ENCODE measurements at regions not wholly inside any gene's neighbourhood (a gene's known extent, or its start where the extent isn't known, plus 50 kb on each side); places are given as distances from the start of the nearest gene placed in this dataset.

DNA sequence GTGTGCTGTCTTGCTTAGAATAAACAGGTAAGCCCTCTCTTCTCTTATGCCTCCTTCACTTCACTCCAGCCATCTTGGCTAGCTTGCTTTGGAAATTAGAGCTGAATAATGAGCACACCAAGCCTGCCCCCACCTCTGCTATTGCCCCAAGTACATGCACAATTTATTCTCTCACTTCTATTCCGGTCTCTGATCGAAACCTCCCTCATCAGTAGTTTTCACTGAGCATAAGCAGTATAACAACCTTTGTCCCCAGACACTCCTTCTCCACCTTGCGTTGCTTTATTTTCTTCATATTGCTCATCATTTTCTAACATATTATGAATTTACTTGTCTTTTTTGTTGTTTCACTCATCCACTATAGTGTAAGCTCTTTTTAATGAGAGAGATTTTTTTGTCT, 253.4 kb downstream of the GXYLT1 start:
- DNase-seq (ENCODE audit: low read depth in 2 of 2) = no peak

GRCh38 chr12:41888285-41888684, 256.4 kb downstream of the GXYLT1 start:
- no peak for DNase-seq (ENCODE audit: low read depth in 2 of 2)

- no peak for DNase-seq (ENCODE audit: low read depth in 2 of 2)
Measured at GRCh38 chr12:41881891-41882805, 262.5 kb downstream of the GXYLT1 start.

DNA sequence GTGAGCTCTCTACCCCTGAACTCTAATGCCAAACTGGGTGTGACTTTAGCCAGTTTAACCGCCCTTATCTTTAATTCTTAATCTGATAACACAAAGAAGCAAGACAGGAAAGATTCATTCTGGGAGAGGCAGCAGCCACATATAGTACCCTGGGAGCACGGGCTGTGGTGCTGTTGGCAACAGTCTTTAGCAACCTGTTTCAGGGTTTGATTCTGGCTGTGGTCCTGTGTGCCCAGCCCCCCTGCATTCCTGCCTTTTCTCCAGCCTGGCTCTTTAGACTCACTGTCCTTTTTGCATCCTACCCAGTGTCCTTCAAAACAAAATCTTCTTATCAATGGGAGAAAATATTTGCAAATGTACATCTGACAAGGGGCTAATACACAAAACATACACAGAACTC, 275.2 kb downstream of the GXYLT1 start:
- DNase-seq (ENCODE audit: low read depth in 2 of 2) = no peak

DNA sequence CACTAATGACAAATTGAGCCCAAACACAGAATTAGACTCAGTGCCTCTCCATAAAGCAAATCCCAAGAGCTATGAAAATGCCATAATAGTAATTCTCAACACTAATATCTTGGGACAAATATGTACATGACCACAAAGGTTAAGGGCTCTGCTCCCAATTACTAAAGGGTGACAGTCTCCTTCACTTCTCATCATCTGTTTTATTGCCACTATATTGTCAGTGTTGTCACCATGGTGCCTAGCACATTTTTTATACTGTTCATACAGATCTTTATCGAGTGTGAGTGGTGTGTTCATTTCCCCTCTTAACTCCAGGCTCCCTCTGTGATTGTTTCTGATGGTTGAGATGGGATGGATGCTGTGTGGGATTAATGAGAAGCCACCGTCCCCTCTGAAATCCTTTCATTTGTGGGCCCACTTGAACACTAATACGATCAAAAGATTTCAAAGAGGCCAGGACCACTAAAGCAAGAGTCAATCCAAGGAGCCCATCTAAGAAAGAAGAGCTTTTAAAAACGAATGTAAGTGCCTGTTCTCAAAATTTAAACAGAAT, 277.7 kb downstream of the GXYLT1 start:
- no peak for DNase-seq (ENCODE audit: low read depth in 2 of 2)

DNA sequence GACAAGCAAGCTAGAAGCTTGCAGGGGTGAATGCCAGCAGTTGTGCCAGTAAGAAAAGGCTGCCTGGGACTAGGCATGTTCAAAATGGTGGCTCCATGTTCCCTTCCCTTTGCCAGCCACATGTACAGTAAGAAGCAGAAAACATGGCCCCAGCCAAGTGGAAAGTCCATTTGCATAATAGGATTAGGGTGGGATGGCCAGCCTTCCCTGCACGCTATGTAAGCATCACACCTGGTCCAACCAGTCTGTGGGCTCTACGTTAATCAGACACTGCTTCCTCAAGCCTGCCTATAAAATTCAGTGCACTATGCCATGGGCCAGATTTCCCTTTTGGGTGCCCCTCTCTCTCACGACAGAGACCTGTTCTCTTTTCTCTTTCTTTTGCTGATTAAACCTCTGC, 288.4 kb downstream of the GXYLT1 start:
- no peak for DNase-seq (ENCODE audit: low read depth in 2 of 2)

GRCh38 chr12:41850046-41850445, 294.6 kb downstream of the GXYLT1 start:
- DNase-seq (ENCODE audit: low read depth in 2 of 2) = peak in 1 of 2 donors; percentile 62

GRCh38 chr12:41846718-41847117, 298.0 kb downstream of the GXYLT1 start:
- no peak for DNase-seq (ENCODE audit: low read depth in 2 of 2)

DNA sequence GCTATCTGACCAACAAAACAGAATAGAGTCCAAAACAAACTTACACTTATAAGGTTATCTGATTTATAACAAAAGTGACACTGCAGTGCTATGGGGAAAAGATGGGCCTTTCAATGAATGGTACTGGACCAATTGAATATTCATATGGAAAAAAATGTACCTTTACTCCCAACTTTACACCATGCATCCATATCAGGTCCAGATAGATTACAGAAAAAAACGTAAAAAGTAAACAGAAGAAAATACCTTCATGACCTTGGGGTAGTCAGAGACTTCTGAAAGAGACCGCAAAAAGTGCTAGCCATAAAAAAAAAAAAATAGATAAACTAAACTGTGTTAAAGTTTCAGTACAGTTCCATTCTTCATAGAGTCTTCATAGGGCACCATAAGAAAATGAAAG, 308.3 kb downstream of the GXYLT1 start:
- no peak for DNase-seq (ENCODE audit: low read depth in 2 of 2)

- no peak for DNase-seq (ENCODE audit: low read depth in 2 of 2)
Measured at GRCh38 chr12:41835556-41835955, 309.1 kb downstream of the GXYLT1 start.

- DNase-seq (ENCODE audit: low read depth in 2 of 2) = no peak
Measured at GRCh38 chr12:41819948-41820347, 324.7 kb downstream of the GXYLT1 start.

- DNase-seq (ENCODE audit: low read depth in 2 of 2) = no peak
Measured at GRCh38 chr12:41804026-41804425, 340.6 kb downstream of the GXYLT1 start.

DNA sequence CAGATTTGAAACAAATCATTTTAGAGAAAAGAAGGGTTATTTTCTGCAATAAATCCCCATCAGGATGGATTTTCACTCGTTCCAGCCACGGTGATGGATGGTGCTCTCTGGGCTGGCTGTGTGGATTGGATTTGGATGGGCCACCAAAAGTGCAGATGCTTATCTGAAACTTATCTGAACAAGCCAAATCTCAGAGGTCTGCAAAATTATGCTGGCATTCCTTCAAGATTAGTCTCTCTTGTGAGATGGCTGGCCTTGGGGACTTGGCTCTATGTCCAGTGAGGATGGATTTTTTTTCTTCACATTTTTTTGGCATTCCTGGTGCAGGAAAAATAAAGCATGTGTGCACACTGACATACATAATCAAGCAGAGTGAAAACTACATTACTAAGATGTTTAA, 341.9 kb downstream of the GXYLT1 start:
- DNase-seq (ENCODE audit: low read depth in 2 of 2) = no peak

DNA sequence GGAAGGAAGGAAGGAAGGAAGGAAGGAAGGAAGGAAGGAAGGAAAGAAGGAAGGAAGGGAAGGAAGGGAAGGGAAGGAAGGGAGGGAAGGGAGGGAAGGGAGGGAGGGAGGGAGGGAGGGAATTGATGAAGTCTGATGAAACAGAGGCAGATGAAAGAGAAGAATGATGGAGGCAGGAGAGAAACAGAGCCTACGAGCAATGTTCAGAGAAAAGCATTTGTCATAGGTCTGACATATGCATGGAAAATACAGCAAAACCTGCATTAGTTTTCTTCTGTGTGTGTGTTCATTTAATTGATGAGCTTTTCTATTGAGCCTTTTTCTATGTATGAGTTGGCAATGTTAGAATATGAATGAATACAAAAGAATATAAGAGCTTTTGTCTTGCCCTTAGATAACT, 343.4 kb downstream of the GXYLT1 start:
- no peak for DNase-seq (ENCODE audit: low read depth in 2 of 2)

GRCh38 chr12:41799671-41800070, 345.0 kb downstream of the GXYLT1 start:
- no peak for DNase-seq (ENCODE audit: low read depth in 2 of 2)

DNA sequence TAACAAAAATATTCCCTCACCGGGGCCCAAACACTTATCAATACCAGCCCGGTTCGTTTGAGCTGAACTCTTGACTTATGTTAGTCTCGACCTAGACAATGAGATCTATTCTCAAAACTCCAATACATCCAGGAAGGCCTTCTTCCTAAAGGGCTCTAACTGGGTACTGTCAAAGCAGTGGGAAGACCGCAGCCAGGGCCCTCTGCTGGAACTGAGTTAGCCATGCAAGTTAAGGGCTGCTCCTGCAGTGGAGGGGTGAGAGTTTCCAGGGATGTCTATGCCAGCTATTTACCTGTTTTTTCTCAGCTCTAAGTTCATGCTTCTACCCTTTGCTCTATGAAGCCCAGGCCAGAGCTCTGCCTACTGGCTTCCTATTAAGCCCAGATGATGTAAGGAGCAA, 348.8 kb downstream of the GXYLT1 start:
- DNase-seq (ENCODE audit: low read depth in 2 of 2) = peak; percentile 5 to 10

GRCh38 chr12:41795051-41795600, 349.5 kb downstream of the GXYLT1 start:
- DNase-seq (ENCODE audit: low read depth in 2 of 2) = peak; percentile 57 to 90

- DNase-seq (ENCODE audit: low read depth in 2 of 2) = peak; percentile 33 to 46
Measured at GRCh38 chr12:41794336-41794735, 350.3 kb downstream of the GXYLT1 start.

GRCh38 chr12:41784957-41785356, 359.7 kb downstream of the GXYLT1 start:
- DNase-seq (ENCODE audit: low read depth in 2 of 2) = no peak

- DNase-seq (ENCODE audit: low read depth in 2 of 2) = no peak
Measured at GRCh38 chr12:41778934-41779333, 365.7 kb downstream of the GXYLT1 start.

DNA sequence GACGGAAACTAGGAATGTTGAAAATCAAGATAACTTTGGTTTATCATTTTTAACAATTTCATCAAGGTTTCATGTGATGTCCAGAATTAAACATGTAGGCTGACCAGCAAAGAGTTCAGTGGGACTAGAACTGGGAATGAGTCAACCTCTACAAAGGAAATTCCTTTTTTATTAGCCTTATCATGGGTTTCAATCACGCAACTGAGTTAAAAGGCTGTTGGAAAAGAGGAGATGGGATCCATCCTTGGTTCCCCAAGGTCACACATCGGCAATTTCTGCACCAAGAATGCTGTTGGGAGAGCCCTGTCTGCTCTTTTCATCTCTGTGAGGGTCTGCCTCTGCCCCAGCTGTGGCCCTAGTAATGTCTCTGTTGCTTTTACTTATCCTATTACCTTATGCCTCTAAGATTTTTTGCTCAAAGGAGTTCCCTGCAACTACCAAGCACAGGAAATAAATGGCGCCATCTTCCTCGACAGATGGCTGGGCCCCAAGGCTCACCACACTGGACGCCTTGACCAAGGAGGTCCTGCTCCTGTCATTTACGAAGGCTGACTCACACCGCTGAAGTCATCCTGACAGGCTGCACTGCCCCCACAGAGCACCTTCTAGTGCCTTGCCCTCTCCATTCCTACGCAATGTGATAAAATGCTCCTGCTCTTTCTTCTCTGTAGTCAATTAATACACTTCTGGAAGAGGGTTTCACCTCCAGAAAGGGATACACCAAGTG, 367.4 kb downstream of the GXYLT1 start:
- peak in 1 of 2 donors; percentile 39 for DNase-seq (ENCODE audit: low read depth in 2 of 2)

DNA sequence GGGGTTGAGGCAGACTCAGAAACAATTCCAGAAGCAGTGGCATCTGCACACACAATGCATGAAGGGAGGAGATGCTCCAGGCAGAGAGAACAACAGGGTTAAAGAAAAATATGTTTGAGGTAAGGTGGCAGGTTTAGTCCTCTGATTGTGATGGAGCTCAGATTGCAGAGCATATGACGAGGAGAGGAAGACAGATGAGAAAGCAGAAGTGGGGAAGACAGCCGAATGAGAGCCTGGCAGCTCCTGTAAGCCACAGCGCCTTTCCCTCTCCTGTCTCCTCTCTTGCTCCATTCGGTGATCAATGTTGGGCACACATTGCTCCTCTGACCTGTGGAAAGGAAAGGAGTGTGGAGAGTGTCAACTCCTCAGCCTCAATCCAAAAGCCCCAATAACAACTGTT, 372.2 kb downstream of the GXYLT1 start:
- DNase-seq (ENCODE audit: low read depth in 2 of 2) = no peak
